ENCODE measurements at regions not wholly inside any gene's neighbourhood (a gene's known extent, or its start where the extent isn't known, plus 50 kb on each side); places are given as distances from the start of the nearest gene placed in this dataset.

GRCh38 chr10:89891006-89891535, 189.7 kb downstream of the KIF20B start:
- TF ChIP-seq CTCF (IDR thresholded peaks at IDR 0.05) (no peak), POLR2AphosphoS5 (IDR thresholded peaks at IDR 0.05) (no peak)
